IMR-90 (cell line): ENCODE measurements at regions not wholly inside any gene's neighbourhood (a gene's known extent, or its start where the extent isn't known, plus 50 kb on each side); places are given as distances from the start of the nearest gene placed in this dataset.

ENCODE experiments used
- ATAC-seq: fragments of 200-7000 bp; cut with Tn5 transposase; 2 replicates; pipeline ENCODE4 v1.9.1; 2020; ENCODE audit warnings: low read depth, mild to moderate bottlenecking, moderate library complexity
- BruUV-seq: library from RNA; stranded (reverse); fragments of 400-500 nt; replicated peaks from 2 replicates; lab custom pipeline; 2021; lab: Mats Ljungman, UMichigan
- CTCF ChIA-PET: fragments of 300-600 bp; formaldehyde crosslinking; extraction: SDS; loops from one replicate; lab custom pipeline; 2021; ENCODE audit warnings: antibody characterized with exemption; lab: Yijun Ruan, JAX
- POLR2A ChIA-PET: fragments of 300-600 bp; sonication (Branson Sonifier 250); formaldehyde crosslinking; loops from one replicate; lab custom pipeline; 2022; ENCODE audit warnings: antibody characterized with exemption; ENCODE audit not compliant: unreplicated experiment; lab: Charles Lee
- DNase-seq: peaks from one replicate; pipeline ENCODE4 v3.0.0; 2013
- H2AFZ ChIP-seq: replicated peaks from 2 replicates; pipeline ENCODE3; 2013; ENCODE audit warnings: low read length, mild to moderate bottlenecking; ENCODE audit not compliant: poor library complexity
- H2AK5ac ChIP-seq: 2 replicates; pipeline ENCODE4 v1.6.1; 2013; ENCODE audit warnings: low read depth, low read length, inconsistent platforms
- H2AK9ac ChIP-seq: replicated peaks from 2 replicates; pipeline ENCODE3; 2013; ENCODE audit warnings: mild to moderate bottlenecking, low read depth, low read length, moderate library complexity; ENCODE audit not compliant: poor library complexity
- H2BK120ac ChIP-seq: 2 replicates; pipeline ENCODE4 v1.6.1; 2013; ENCODE audit warnings: low read depth, low read length, inconsistent platforms
- H2BK15ac ChIP-seq: 3 replicates; pipeline ENCODE4 v1.6.1; 2013; ENCODE audit warnings: low read depth, low read length, inconsistent platforms
- H2BK20ac ChIP-seq: 2 replicates; pipeline ENCODE4 v1.6.1; 2013; ENCODE audit warnings: low read depth, mild to moderate bottlenecking, inconsistent platforms, low read length, moderate library complexity
- H2BK5ac ChIP-seq: 2 replicates; pipeline ENCODE4 v1.6.1; 2013; ENCODE audit warnings: mild to moderate bottlenecking, low read depth, low read length, inconsistent platforms; ENCODE audit not compliant: poor library complexity, severe bottlenecking
- H3K14ac ChIP-seq: replicated peaks from 2 replicates; pipeline ENCODE4 v1.6.1; 2013; ENCODE audit warnings: low read depth, low read length, inconsistent platforms
- H3K18ac ChIP-seq: 2 replicates; pipeline ENCODE4 v1.6.1; 2013; ENCODE audit warnings: low read depth, low read length, control low read depth
- H3K23ac ChIP-seq: 2 replicates; pipeline ENCODE4 v1.6.1; 2013; ENCODE audit warnings: low read depth, low read length, inconsistent platforms
- H3K27ac ChIP-seq: 2 replicates; pipeline ENCODE4 v1.5.1; 2013; ENCODE audit warnings: mild to moderate bottlenecking, control low read depth, low read length; ENCODE audit not compliant: insufficient read depth
- H3K27me3 ChIP-seq: 2 replicates; pipeline ENCODE4 v1.6.1; 2013; ENCODE audit warnings: low read length; ENCODE audit not compliant: control insufficient read depth, insufficient read depth
- H3K36me3 ChIP-seq: 2 replicates; pipeline ENCODE4 v1.6.1; 2013; ENCODE audit warnings: low read length, mixed read lengths; ENCODE audit not compliant: control insufficient read depth, insufficient read depth
- H3K4ac ChIP-seq: 2 replicates; pipeline ENCODE4 v1.6.1; 2013; ENCODE audit warnings: low read depth, low read length, inconsistent platforms
- H3K4me1 ChIP-seq: 2 replicates; pipeline ENCODE4 v1.6.1; 2013; ENCODE audit warnings: low read length, mixed read lengths; ENCODE audit not compliant: control insufficient read depth, insufficient read depth
- H3K4me2 ChIP-seq: 2 replicates; pipeline ENCODE4 v1.6.1; 2013; ENCODE audit warnings: low read depth, mild to moderate bottlenecking, control low read depth, low read length, moderate library complexity
- H3K4me3 ChIP-seq: 2 replicates; pipeline ENCODE4 v1.5.1; 2013; ENCODE audit warnings: low read depth, mild to moderate bottlenecking, control low read depth, low read length, moderate library complexity; ENCODE audit not compliant: insufficient read depth
- H3K56ac ChIP-seq: 2 replicates; pipeline ENCODE4 v1.6.1; 2013; ENCODE audit warnings: low read length, inconsistent platforms; ENCODE audit not compliant: insufficient read depth; ENCODE audit errors: extremely low read depth
- H3K79me1 ChIP-seq, 2 experiments: 2 replicates each; pipeline ENCODE4 v1.6.1; 2013; ENCODE audit warnings: low read length in 2 of 2, inconsistent platforms in 1 of 2, low read depth in 1 of 2
- H3K9ac ChIP-seq: 2 replicates; pipeline ENCODE4 v1.6.1; 2013; ENCODE audit warnings: low read depth, low read length, control low read depth
- H3K9me1 ChIP-seq: 2 replicates; pipeline ENCODE4 v1.6.1; 2013; ENCODE audit warnings: low read length, inconsistent platforms; ENCODE audit not compliant: insufficient read depth
- H3K9me3 ChIP-seq: 2 replicates; pipeline ENCODE4 v1.6.1; 2013; ENCODE audit warnings: low read length; ENCODE audit not compliant: control insufficient read depth, insufficient read depth
- H4K20me1 ChIP-seq: 2 replicates; pipeline ENCODE4 v1.6.1; 2013; ENCODE audit warnings: low read length, inconsistent platforms; ENCODE audit not compliant: insufficient read depth
- H4K5ac ChIP-seq: 2 replicates; pipeline ENCODE4 v1.6.1; 2013; ENCODE audit warnings: mild to moderate bottlenecking, low read depth, low read length, control low read depth
- H4K8ac ChIP-seq, 2 experiments: 2 replicates each; pipeline ENCODE4 v1.6.1; 2013; ENCODE audit warnings: low read depth in 2 of 2, low read length in 2 of 2, control low read depth in 1 of 2, inconsistent platforms in 1 of 2
- H4K91ac ChIP-seq: 2 replicates; pipeline ENCODE4 v1.6.1; 2013; ENCODE audit warnings: low read depth, low read length, inconsistent platforms; ENCODE audit not compliant: insufficient read depth
- CHD1 ChIP-seq: IDR thresholded peaks from 2 replicates; pipeline ENCODE4 v1.6.1; 2012; ENCODE audit warnings: low read depth, low read length, improper control_type of control experiment
- FOS ChIP-seq: fragments of 150-350 bp; IDR thresholded peaks from 2 replicates; pipeline ENCODE4 v1.6.1; 2016; ENCODE audit warnings: low read depth, low read length
- WGBS, 2 experiments: methylation state at CpG; one replicate each; pipeline versions ENCODE4 v1.1.5 to v1.1.7; 2013; ENCODE audit warnings: missing lambda C conversion rate in 2 of 2; ENCODE audit not compliant: insufficient read length in 1 of 2; ENCODE audit errors: extremely low coverage in 2 of 2; 5-methylcytosine and 5-hydroxymethylcytosine counted together
- dilution Hi-C: fragments of 300-500 bp; cut with HindIII; formaldehyde crosslinking; loops from one replicate; pipeline ENCODE4 v1.14.3; 2018; ENCODE audit warnings: low sequenced_read_pairs; ENCODE audit not compliant: unreplicated experiment
- in situ Hi-C: fragments of 300-500 bp; cut with MboI; formaldehyde crosslinking; loops from 3 replicates; pipeline ENCODE4 v1.14.3; 2019; ENCODE audit warnings: low sequenced_read_pairs, inconsistent platforms, mixed read lengths
- intact Hi-C: fragments of 100-400 bp; cut with micrococcal nuclease; formaldehyde crosslinking; loops from 2 replicates; pipeline ENCODE4 v1.10.0; 2022

DNA sequence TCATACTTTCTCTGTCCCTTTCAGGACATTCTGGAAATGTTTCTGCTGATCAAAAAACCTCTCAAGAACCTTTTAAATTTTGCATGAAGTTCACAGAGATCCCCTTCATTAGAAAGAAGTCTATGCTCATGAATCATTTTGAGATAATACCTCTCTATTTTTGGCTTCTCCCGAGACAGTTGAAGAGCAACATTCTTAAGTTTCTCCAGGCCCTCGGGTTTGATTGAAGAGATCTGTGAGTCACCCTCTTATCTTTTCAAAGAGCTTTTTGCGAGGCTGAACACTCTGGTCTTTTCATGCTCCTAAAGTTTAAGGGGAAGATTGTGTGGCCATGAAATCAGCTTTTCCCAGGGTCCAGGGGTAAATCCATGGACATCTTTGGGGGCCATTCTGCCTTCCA lies 354.2 kb downstream of the FBXO15 start:
- H2BK20ac ChIP-seq: peak overlapping the region; percentile 1; the same call in 1 of the 2 replicates
- no peaks in the 10 kb centered on the region for H3K27me3 ChIP-seq
- H2AFZ ChIP-seq: no peak overlapping the region
- peak; percentile 85 for ATAC-seq
- H4K20me1 ChIP-seq: no peaks in the 10 kb centered on the region
- no peaks in the 10 kb centered on the region for H3K9me1 ChIP-seq
- intact Hi-C loops: no loop called here
- in situ Hi-C loops: no loop called here
- no peak overlapping the region for H3K14ac ChIP-seq
- peak overlapping the region; percentile 27; the same call in 1 of the 2 replicates for H3K4me2 ChIP-seq
- ChIA-PET POLR2A (no interaction called here), CTCF (interaction anchor here (0.6 to 1.0 kb wide), 3 partner anchors 11 to 47 kb away, joined by 3 read pairs; no protein-coding TSS in a partner anchor)
- no peak overlapping the region for H2AK5ac ChIP-seq
- H3K23ac ChIP-seq: no peak overlapping the region
- H4K8ac ChIP-seq: no peak overlapping the region; a peak in 1 of 4 replicates
- no peaks in the 10 kb centered on the region for H3K36me3 ChIP-seq
- no peaks in the 10 kb centered on the region for H3K79me1 ChIP-seq
- H4K5ac ChIP-seq: no peak overlapping the region
- DNase-seq: peak; percentile 75
- no peak overlapping the region for H2BK5ac ChIP-seq
- no peak overlapping the region for H3K56ac ChIP-seq
- H4K91ac ChIP-seq: no peak overlapping the region
- H2BK15ac ChIP-seq: no peak overlapping the region; the same call in 2 of the 3 replicates
- no CpG with 5 or more reads among the region's 3 CpGs for WGBS, 2 experiments
- peaks cover 9% of the 10 kb centered on the region for H3K4me1 ChIP-seq
- BruUV-seq: no TSS peak
- H3K27ac ChIP-seq: no peak overlapping the region
- H2BK120ac ChIP-seq: peak overlapping the region; percentile 17; the same call in 1 of the 2 replicates
- TF ChIP-seq FOS: peak; percentile 17; the same call in 1 of the 2 replicates
- TF ChIP-seq CHD1: no peak
- H2AK9ac ChIP-seq: no peak overlapping the region
- no peak overlapping the region for H3K4me3 ChIP-seq
- no peak overlapping the region; the same call in 1 of the 2 replicates for H3K18ac ChIP-seq
- dilution Hi-C loops: no loop called here
- H3K9ac ChIP-seq: no peak overlapping the region
- H3K4ac ChIP-seq: no peak overlapping the region
- no peaks in the 10 kb centered on the region for H3K9me3 ChIP-seq
